GM12878 (cell line): ENCODE measurements at regions not wholly inside any gene's neighbourhood (a gene's known extent, or its start where the extent isn't known, plus 50 kb on each side); places are given as distances from the start of the nearest gene placed in this dataset.

ENCODE experiments used
- ATAC-seq: fragments of 200-7000 bp; cut with Tn5 transposase; 3 replicates; pipeline ENCODE4 v1.9.1; 2020; ENCODE audit warnings: mild to moderate bottlenecking, moderate library complexity
- BruUV-seq: library from RNA; stranded (reverse); fragments of 400-500 nt; replicated peaks from 2 replicates; lab custom pipeline; 2021; lab: Mats Ljungman, UMichigan
- CTCF ChIA-PET: fragments of 300-600 bp; sonication (Branson Sonifier 250); formaldehyde crosslinking; extraction: SDS; loops from one replicate; lab custom pipeline; 2021; ENCODE audit warnings: inconsistent platforms; lab: Yijun Ruan, JAX
- POLR2A ChIA-PET: fragments of 350-600 bp; formaldehyde crosslinking; extraction: SDS; loops from one replicate; lab custom pipeline; 2021; ENCODE audit warnings: inconsistent platforms; lab: Charles Lee
- RAD21 ChIA-PET: fragments of 300-600 bp; sonication (Branson Sonifier 250); formaldehyde crosslinking; loops from one replicate; lab custom pipeline; 2023; ENCODE audit warnings: antibody characterized with exemption; ENCODE audit not compliant: unreplicated experiment; lab: Charles Lee
- SMC1A ChIA-PET: fragments of 300-600 bp; sonication (Branson Sonifier 250); formaldehyde crosslinking; loops from one replicate; lab custom pipeline; 2023; ENCODE audit not compliant: unreplicated experiment, uncharacterized antibody; lab: Charles Lee
- DNase-seq: peaks from one replicate; pipeline ENCODE4 v3.0.0-alpha.2; 2011; ENCODE audit warnings: low read depth, low spot score
- FAIRE-seq: peaks from 3 replicates; lab custom pipeline; 2011; peaks lifted over from hg19 to GRCh38; lab: Jason Lieb, UNC
- H2AFZ ChIP-seq: 2 replicates; pipeline ENCODE4 v1.6.0; 2011; ENCODE audit warnings: low read depth, low read length, control low read depth; ENCODE audit not compliant: control insufficient read depth
- H3K27ac ChIP-seq: 2 replicates; pipeline ENCODE4 v1.5.1; 2011; ENCODE audit warnings: control low read depth; ENCODE audit not compliant: control insufficient read depth, insufficient read depth
- H3K27me3 ChIP-seq, 2 experiments: replicated peaks in 1 of 2; 2 replicates each; pipeline versions ENCODE4 v1.6.0 to v1.6.1; 2011; ENCODE audit warnings: low read length in 1 of 2; ENCODE audit not compliant: control insufficient read depth in 2 of 2, insufficient read depth in 2 of 2
- H3K36me3 ChIP-seq, 2 experiments: 2 replicates each; pipeline ENCODE4 v1.5.1; 2011; ENCODE audit warnings: low read length in 1 of 2; ENCODE audit not compliant: control insufficient read depth in 2 of 2, insufficient read depth in 2 of 2
- H3K4me1 ChIP-seq: 2 replicates; pipeline ENCODE4 v1.6.1; 2011; ENCODE audit warnings: mild to moderate bottlenecking, low read length, moderate library complexity, mixed read lengths; ENCODE audit not compliant: control insufficient read depth, insufficient read depth
- H3K4me2 ChIP-seq: 2 replicates; pipeline ENCODE4 v1.6.0; 2011; ENCODE audit warnings: control low read depth; ENCODE audit not compliant: control insufficient read depth, insufficient read depth
- H3K4me3 ChIP-seq: fragments of 200-600 bp; sonication (generic); 2 replicates; pipeline ENCODE4 v1.5.1; 2016
- H3K79me2 ChIP-seq: 2 replicates; pipeline ENCODE4 v1.6.0; 2011; ENCODE audit warnings: low read length; ENCODE audit not compliant: control insufficient read depth, insufficient read depth
- H3K9ac ChIP-seq: 2 replicates; pipeline ENCODE4 v1.8.0; 2011; ENCODE audit warnings: low read length, control low read depth, mixed read lengths; ENCODE audit not compliant: control insufficient read depth, insufficient read depth
- H3K9me3 ChIP-seq: replicated peaks from 3 replicates; pipeline ENCODE4 v1.5.1; 2011; ENCODE audit warnings: mild to moderate bottlenecking, low read length; ENCODE audit not compliant: control insufficient read depth, insufficient read depth
- H4K20me1 ChIP-seq: 2 replicates; pipeline ENCODE4 v1.6.0; 2011; ENCODE audit not compliant: control insufficient read depth, insufficient read depth
- ETV6 ChIP-seq, 2 experiments: fragments of 450-650 bp in 1 of 2; IDR thresholded peaks in 1 of 2; conservative IDR thresholded peaks in 1 of 2; 2 replicates each; pipeline ENCODE4 v1.6.1; 2014; ENCODE audit warnings: antibody characterized with exemption in 1 of 2, borderline replicate concordance in 1 of 2, low read depth in 1 of 2, mild to moderate bottlenecking in 1 of 2, moderate library complexity in 1 of 2
- FOS ChIP-seq: IDR thresholded peaks from 3 replicates; pipeline ENCODE4 v1.6.1; 2011; ENCODE audit warnings: borderline replicate concordance; ENCODE audit not compliant: insufficient read length; ENCODE audit errors: extremely low read depth
- GABPA ChIP-seq: IDR thresholded peaks from 2 replicates; pipeline ENCODE4 v1.6.1; 2014; ENCODE audit warnings: antibody characterized with exemption, low read depth, mild to moderate bottlenecking, inconsistent platforms
- MYB ChIP-seq: fragments of 150-350 bp; IDR thresholded peaks from 2 replicates; pipeline ENCODE4 v1.6.1; 2014; ENCODE audit warnings: mild to moderate bottlenecking, low read depth, low read length, borderline replicate concordance
- RELB ChIP-seq: fragments of 450-650 bp; IDR thresholded peaks from 2 replicates; pipeline ENCODE4 v1.6.1; 2017; ENCODE audit warnings: low read depth, mild to moderate bottlenecking, moderate library complexity
- RFX5 ChIP-seq: IDR thresholded peaks from 2 replicates; pipeline ENCODE4 v1.6.1; 2011; ENCODE audit warnings: low read depth, low read length, improper control_type of control experiment
- WGBS: methylation state at CpG from one replicate; pipeline ENCODE4 v1.1.6; 2016; ENCODE audit warnings: low lambda C conversion rate; ENCODE audit not compliant: insufficient replicate concordance, insufficient coverage; ENCODE audit errors: missing lambda C conversion rate; 5-methylcytosine and 5-hydroxymethylcytosine counted together
- in situ Hi-C: fragments of 300-500 bp; cut with MboI; formaldehyde crosslinking; loops from 9 replicates; pipeline ENCODE4 v1.14.3; 2018; ENCODE audit warnings: mixed read lengths
- intact Hi-C: fragments of 100-400 bp; cut with micrococcal nuclease; formaldehyde crosslinking; loops from one replicate; pipeline ENCODE4 v1.14.2; 2022; ENCODE audit not compliant: unreplicated experiment

- 68% methylated on average over 7 of the region's 7 CpGs for WGBS
- H3K4me3 ChIP-seq = no peak overlapping the region
- ChIA-PET CTCF (no interaction called here), SMC1A (interaction anchor here (0.7 kb wide), 1 partner anchor 70 kb away, joined by 3 read pairs; no protein-coding TSS in a partner anchor), RAD21 (interaction anchor here (0.7 kb wide), 1 partner anchor 990 kb away, joined by 3 read pairs; no protein-coding TSS in a partner anchor), POLR2A (interaction anchor here (0.6 kb wide), 1 partner anchor 201 kb away, joined by 3 read pairs; no protein-coding TSS in a partner anchor)
- TF ChIP-seq MYB (no peak), ETV6 (conservative IDR thresholded peaks at IDR 0.05 in 1 of 2, IDR thresholded peaks at IDR 0.05 in 1 of 2; ENCODE audit: borderline replicate concordance in 1 of 2, low read depth in 1 of 2) (no peak), RFX5 (no peak), FOS (no peak), GABPA (no peak), RELB (no peak)
- in situ Hi-C loops (no loop called here), intact Hi-C loops (no loop called here)
- H3K9me3 ChIP-seq = no peaks in the 10 kb centered on the region
- FAIRE-seq (no peak), ATAC-seq (no peak), DNase-seq (no peak)
- no peak overlapping the region for H3K9ac ChIP-seq
- no peak overlapping the region for H3K27ac ChIP-seq
- no peaks in the 10 kb centered on the region for H3K36me3 ChIP-seq
- H3K27me3 ChIP-seq = peaks cover 0 to 5% of the 10 kb centered on the region in 2 experiments; a peak in 2 of 4 replicates
- H3K79me2 ChIP-seq = no peaks in the 10 kb centered on the region
- H2AFZ ChIP-seq = no peak overlapping the region
- H4K20me1 ChIP-seq = no peaks in the 10 kb centered on the region
- 0 out of 2 replicates have a peak, but pooled peaks cover 3% of the 10 kb centered on the region for H3K4me1 ChIP-seq
- H3K4me2 ChIP-seq = no peak overlapping the region
- BruUV-seq = no TSS peak
Observed at GRCh38 chr6:4280031-4280430, 144.7 kb upstream of the ECI2 start.
